ENCODE measurements at regions not wholly inside any gene's neighbourhood (a gene's known extent, or its start where the extent isn't known, plus 50 kb on each side); places are given as distances from the start of the nearest gene placed in this dataset.
"Not testable (repeated sequence)": the region's sequence is repeated elsewhere in the genome, so short reads cannot be mapped to it uniquely, and the experiment has no call there.

DNA sequence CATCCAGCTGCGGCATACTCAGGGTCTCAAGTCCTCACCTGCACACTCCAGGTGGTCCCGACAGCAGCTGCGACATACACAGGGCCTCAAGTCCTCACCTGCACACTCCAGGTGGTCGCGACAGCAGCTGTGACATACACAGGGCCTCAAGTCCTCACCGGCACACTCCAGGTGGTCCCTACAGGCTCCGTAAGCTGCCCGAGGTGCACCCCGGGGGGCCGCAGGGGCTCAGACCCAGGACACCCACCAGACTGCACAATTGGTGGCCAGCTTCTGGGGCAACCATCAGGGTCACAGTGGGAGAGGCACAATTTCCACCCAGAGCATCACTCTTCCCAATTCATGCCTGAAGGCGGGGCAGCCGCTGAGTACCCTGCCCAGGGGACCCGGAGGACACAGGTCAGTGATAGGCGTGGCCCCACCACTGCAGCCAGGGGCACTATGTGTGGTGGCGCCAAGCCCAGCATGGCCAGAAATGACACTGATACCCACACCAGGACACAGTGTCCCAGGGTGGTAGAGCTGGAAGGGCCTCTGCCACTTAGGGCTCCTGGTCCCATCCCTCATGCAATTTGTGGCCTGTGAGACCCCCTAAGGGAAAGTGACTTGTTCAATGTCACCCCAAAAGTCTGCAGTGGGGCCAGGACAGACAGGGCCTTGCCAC, 57.5 kb upstream of the ZNF469 start:
- Mint-ChIP-seq H3K9me3 (no peaks in the 10 kb centered on the region), H3K27ac (no peak overlapping the region), H3K4me3 (no peak overlapping the region), H3K36me3 (ENCODE audit: insufficient read depth in 2 of 2) (no peaks in the 10 kb centered on the region), H3K27me3 (ENCODE audit: low read depth) (no peaks in the 10 kb centered on the region), H3K4me1 (ENCODE audit: low read depth) (no peaks in the 10 kb centered on the region)
- DNase-seq = no peak
- ATAC-seq (replicated peaks in 1 of 2) = no peak

DNA sequence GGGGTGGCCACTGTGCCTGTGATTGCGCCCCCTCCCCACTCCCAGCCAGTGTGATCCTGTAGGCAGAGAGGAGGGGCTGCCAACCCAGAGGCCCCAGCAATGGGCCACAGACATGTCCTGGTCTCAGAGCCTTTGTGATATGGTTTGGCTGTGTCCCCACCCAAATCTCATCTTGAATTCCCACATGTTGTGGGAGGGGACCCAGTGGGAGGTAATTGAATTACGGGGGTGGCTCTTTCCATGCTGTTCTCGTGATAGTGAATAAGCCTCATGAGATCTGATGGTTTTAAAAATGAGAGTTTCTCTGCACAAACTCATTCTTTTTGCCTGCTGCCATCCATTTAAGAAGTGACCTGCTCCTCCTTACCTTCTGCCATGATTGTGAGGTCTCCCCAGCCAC, 56.8 kb upstream of the ZNF469 start:
- H3K27ac Mint-ChIP-seq = no peak overlapping the region
- ATAC-seq (replicated peaks in 1 of 2) (no peak), DNase-seq (no peak)
- H3K4me1 Mint-ChIP-seq (ENCODE audit: low read depth) = no peaks in the 10 kb centered on the region
- H3K9me3 Mint-ChIP-seq = no peaks in the 10 kb centered on the region
- H3K4me3 Mint-ChIP-seq = no peak overlapping the region
- no peaks in the 10 kb centered on the region for H3K27me3 Mint-ChIP-seq (ENCODE audit: low read depth)
- H3K36me3 Mint-ChIP-seq (ENCODE audit: insufficient read depth in 2 of 2) = no peaks in the 10 kb centered on the region

DNA sequence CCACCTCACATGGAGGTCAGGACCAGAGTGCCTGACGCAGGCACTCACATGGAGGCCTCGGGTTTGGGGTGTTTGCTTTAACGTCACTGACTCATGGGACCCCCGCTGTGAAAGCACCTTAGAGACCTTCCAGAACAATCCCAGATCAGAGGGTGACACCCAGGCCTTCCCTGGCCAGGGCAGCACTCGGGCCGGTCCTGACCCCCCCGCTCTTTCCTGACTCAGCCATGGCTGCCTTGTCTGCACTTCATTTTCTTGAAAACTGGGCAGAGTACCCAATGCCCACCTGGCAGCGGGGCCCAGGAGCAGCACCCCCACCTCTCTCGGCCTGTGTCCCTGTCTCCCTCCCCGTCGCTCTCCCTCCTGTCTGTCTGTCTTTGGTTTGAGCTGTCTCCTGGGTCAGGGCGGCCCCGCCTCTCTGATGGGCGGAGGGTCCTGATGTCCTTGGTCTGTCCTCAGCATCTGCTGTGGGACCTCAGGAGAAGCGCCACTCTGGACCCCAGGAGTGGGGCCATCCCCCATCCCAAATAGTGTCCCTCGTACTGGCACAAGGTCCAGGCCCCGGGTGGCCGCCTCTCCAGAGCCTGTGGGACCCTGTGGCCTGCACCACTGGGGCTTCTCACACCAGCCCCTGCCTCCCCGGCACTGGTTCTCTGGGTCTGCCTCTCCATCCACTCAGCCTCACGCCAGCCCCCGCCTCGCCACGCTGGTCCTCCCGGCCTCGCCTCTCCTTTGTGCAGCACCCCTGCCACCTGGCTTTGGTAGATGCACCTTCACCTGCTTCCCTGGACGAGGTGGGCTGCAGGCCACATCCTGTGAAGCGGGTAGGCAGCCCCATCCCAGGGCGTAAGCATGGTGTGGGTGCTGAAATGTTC, 55.9 kb upstream of the ZNF469 start:
- DNase-seq = no peak
- Mint-ChIP-seq H3K4me3 (no peak overlapping the region), H3K9me3 (no peaks in the 10 kb centered on the region), H3K36me3 (ENCODE audit: insufficient read depth in 2 of 2) (no peaks in the 10 kb centered on the region), H3K27me3 (ENCODE audit: low read depth) (no peaks in the 10 kb centered on the region), H3K4me1 (ENCODE audit: low read depth) (no peaks in the 10 kb centered on the region), H3K27ac (no peak overlapping the region)
- ATAC-seq (replicated peaks in 1 of 2) = no peak

DNA sequence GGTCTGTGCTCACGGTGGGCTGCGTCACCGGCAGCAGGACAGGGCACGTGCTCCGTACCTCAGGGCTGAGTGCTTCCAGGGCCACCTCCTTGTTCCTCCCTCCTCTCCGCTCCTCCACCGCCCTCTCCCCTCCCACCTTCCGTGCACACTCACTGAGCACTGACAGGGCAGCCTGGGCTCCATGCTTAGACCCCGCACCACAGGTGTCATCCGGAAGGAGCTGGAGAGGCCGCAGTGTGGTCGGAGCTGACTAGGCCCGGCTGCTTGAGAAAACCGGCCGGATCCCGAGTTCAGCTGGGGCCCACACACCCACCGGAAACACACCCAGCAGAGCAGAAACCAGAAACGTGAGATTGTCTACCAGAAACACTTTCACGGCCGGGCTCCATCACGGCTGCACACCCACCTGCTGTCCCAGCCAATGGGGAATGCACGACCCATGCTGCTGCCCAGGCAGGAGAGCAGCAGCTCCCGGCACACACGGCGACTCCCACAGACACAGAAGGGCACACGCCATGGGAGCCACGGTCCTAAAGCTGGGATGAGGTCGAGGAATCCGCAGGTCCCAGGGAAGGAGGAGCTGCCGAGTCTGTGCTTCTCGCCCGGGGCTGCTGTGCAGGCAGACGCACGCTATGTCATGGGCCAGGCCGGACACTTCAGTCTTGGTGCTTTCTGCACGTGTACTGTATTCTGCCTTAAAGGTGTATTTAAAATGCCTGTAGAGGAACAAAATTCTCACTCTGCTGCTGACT, 55.0 kb upstream of the ZNF469 start:
- no peaks in the 10 kb centered on the region for H3K27me3 Mint-ChIP-seq (ENCODE audit: low read depth)
- no peaks in the 10 kb centered on the region for H3K4me1 Mint-ChIP-seq (ENCODE audit: low read depth)
- ATAC-seq (replicated peaks in 1 of 2) (no peak), DNase-seq (no peak)
- no peaks in the 10 kb centered on the region for H3K9me3 Mint-ChIP-seq
- no peaks in the 10 kb centered on the region for H3K36me3 Mint-ChIP-seq (ENCODE audit: insufficient read depth in 2 of 2)
- no peak overlapping the region for H3K4me3 Mint-ChIP-seq
- no peak overlapping the region for H3K27ac Mint-ChIP-seq

DNA sequence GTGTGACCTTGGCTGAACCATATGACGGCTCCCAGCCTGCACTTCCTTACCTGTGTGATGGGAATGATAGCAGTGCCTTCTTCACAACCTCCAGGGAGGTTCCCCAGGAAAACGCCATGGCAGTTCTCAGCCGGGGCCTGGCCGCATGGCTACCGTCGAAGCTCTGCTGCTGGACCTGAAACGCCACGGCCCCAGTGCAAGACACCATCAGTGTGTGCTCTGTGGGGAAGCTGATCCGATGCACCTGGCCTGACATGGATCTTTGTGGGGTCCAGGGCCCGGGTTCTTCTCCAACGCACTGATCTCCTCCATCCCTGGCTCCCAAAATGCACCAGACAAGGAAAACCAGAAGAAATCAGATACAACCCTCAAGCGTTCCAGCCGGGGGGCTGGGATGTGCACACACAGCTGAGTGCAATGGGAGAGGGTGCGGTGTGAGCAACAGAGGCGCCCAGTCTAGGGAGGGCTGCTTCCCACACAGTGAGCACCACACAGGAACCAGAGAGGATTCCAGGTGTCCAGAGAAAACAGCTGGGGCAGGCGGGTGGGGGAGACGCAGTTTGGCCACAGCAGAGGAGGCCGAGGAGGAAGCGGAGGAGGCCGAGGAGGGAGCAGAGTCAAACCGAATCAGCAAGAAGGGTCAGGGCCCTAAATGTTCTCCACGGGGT, 54.3 kb upstream of the ZNF469 start:
- peaks cover 2% of the 10 kb centered on the region for H3K4me1 Mint-ChIP-seq (ENCODE audit: low read depth)
- no peak overlapping the region for H3K4me3 Mint-ChIP-seq
- no peaks in the 10 kb centered on the region for H3K36me3 Mint-ChIP-seq (ENCODE audit: insufficient read depth in 2 of 2)
- no peak for ATAC-seq (replicated peaks in 1 of 2)
- no peak for DNase-seq
- H3K9me3 Mint-ChIP-seq = no peaks in the 10 kb centered on the region
- H3K27me3 Mint-ChIP-seq (ENCODE audit: low read depth) = no peaks in the 10 kb centered on the region
- no peak overlapping the region for H3K27ac Mint-ChIP-seq

DNA sequence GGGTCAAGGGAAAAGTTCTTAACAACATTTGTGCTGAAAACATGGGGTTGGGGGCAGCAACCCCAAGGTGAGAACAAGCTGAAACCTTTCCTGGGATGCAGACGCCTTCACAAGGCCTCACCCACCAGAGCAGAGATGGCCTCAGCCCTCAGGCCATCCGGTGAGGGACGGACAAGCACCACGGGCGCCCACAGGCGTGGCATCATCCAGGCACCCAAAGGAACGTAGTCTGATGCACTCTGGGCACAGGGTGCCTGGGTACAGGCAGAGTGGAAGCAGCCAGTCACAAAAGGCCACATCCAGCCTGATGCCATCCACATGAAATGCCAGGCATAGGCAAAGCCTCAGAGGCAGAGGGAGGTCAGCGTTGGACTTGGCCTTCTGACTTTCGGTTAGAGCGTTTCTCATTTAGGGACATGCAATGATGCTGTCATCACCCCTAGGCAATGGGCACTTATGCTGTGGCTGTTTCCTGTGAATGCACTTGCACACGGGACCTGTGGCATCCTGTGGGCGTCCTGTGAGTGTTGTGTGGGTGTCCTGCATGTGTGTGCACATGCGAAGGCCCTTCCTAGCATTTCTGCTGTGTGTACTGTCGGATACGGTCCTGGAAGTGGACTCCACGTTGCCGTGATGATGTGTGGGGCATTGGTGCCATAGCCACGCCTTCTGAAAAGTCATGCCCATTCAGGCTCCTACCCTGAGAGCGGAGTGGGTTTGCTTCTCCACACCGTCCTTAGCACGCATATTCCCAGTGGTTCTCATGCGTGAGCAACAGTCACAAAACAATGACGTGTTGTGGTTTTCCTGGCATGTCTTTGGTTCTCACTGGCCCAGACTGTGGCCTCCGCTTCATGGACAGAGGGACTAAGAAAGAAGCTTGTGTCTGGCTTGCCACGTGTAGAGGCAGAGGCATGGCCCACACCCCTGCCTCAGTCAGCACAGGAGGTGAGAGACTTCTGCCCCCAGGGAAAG, 52.7 kb upstream of the ZNF469 start:
- DNase-seq = no peak
- H3K4me3 Mint-ChIP-seq = no peak overlapping the region
- H3K27me3 Mint-ChIP-seq (ENCODE audit: low read depth) = no peaks in the 10 kb centered on the region
- peaks cover 8% of the 10 kb centered on the region for H3K4me1 Mint-ChIP-seq (ENCODE audit: low read depth)
- no peaks in the 10 kb centered on the region for H3K36me3 Mint-ChIP-seq (ENCODE audit: insufficient read depth in 2 of 2)
- H3K27ac Mint-ChIP-seq = no peak overlapping the region
- ATAC-seq (replicated peaks in 1 of 2) = no peak
- no peaks in the 10 kb centered on the region for H3K9me3 Mint-ChIP-seq

DNA sequence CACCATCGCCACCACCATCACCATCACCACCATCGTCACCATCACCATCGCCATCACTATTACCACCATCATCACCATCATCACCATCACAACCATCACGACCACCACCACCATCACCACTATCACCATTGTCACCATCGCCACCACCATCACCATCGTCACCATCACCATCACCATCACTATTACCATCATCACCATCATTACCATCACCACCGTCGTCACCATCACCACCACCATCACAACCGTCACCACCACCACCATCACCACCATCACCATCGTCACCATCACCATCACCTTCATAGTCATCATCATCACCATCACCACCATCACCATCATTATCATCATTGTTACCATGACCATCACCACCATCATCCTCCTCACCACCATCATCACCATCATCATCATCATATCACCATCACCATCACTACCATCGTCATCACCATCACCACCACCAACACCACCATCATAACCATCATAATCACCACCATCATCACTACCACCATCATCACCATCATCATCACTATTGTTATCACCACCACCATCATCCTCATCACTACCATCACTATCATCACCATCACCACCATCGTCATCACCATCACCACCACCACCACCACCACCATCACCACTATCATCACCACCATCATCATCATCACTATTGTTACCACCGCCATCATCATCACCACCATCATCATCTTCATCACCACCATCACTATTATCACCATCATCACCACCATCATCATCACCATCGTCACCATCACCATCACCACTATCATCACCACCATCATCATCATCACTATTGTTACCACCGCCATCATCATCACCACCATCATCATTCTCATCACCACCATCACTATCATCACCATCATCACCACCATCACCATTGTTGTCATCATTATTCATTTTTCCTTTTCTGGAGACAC, 51.5 kb upstream of the ZNF469 start:
- Mint-ChIP-seq H3K27me3 (ENCODE audit: low read depth) (no peaks in the 10 kb centered on the region), H3K4me3 (no peak overlapping the region), H3K4me1 (ENCODE audit: low read depth) (peaks cover 8% of the 10 kb centered on the region), H3K27ac (no peak overlapping the region), H3K9me3 (peaks cover 0 to 3% of the 10 kb centered on the region in 2 donors), H3K36me3 (ENCODE audit: insufficient read depth in 2 of 2) (no peaks in the 10 kb centered on the region)
- DNase-seq (no peak), ATAC-seq (replicated peaks in 1 of 2) (no peak)

DNA sequence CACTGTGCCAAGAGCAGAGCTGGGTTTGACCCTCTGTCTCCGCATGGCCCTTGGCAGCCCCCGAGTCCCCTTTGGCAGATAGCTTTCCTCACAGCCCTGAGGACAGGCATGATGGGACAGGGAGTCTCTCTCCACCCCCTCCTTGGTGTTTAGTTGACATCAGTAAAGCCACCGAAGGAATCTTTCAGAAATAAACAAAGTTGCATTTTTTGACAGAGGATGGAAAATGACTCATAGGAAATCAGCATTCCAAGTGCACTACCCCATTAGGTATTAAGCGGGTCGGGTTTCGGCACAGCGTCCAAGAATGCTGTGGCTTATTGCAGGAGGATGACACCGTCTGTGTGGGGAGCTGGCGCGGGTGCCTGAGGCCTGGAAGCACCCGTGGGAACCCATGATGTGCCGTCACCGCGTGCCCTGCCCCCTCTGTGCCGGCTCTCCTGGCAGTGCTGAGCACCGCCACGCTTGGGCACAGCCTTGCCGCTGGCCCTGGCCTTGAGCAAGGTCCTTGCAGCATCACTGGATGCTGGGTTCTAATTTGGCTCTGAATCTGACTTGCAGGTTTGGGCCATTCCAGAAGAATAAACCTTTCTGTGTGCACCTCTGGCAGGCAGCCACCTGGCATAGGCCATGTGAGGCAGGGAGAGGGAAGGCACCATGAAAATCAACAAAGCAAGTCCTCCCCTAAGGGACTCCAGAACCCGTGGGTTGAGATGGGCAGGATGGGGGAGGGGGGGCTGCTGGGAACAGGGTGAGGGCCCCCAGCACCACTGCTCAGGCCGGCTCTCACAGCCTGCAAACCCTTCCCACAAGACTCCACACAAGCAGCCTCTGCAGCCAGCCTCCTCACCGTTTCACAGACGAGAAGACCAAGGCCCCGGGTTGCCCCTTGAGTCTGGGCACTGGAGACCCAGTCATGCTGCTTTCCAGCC, 50.5 kb upstream of the ZNF469 start:
- Mint-ChIP-seq H3K27me3 (ENCODE audit: low read depth) (no peaks in the 10 kb centered on the region), H3K4me1 (ENCODE audit: low read depth) (peaks cover 8% of the 10 kb centered on the region), H3K27ac (no peak overlapping the region), H3K9me3 (peaks cover 0 to 6% of the 10 kb centered on the region in 2 donors), H3K4me3 (no peak overlapping the region), H3K36me3 (ENCODE audit: insufficient read depth in 2 of 2) (no peaks in the 10 kb centered on the region)
- DNase-seq (no peak), ATAC-seq (replicated peaks in 1 of 2) (no peak)

DNA sequence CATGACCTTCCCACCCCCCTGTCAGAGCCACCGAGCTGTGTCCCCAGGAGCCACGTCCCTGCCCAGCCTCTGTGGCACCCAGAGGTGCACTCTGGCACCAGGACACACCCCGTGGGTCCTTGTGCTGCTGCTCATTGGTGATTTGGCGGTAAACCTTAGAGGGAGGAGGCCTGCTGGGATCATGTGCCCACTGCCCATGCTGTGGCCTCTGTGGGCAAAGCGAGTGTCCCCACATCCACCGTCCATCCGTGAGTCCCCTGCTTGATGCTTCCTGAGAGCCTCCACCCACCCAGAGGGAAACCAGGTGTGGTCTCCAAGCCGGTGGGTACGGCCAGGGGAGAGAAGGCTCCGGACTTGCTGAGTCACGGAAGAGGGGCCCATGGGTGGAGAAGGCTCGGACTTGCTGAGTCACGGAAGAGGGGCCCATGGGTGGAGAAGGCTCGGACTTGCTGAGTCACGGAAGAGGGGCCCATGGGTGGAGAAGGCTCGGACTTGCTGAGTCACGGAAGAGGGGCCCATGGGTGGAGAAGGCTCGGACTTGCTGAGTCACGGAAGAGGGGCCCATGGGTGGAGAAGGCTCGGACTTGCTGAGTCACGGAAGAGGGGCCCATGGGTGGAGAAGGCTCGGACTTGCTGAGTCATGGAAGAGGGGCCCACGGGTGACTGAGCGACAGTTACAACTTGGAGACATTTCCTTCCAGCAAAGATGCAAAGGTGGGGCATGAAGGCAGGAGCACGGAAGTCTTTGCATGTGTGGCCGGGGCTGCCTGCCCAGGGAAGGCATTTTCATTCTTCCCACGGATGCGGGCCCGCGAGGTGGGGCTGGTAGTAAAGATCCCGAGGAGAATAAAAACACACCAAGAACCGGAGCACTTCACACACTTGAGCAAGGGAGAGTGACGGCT, 49.6 kb upstream of the ZNF469 start:
- not testable (repeated sequence) for H3K27ac Mint-ChIP-seq; H3K4me1 Mint-ChIP-seq (ENCODE audit: low read depth); ATAC-seq (replicated peaks in 1 of 2); H3K27me3 Mint-ChIP-seq (ENCODE audit: low read depth); H3K36me3 Mint-ChIP-seq (ENCODE audit: insufficient read depth in 2 of 2); H3K9me3 Mint-ChIP-seq
- peak overlapping the region in 1 of 2 donors; percentile 4 for H3K4me3 Mint-ChIP-seq
- DNase-seq = peak in 1 of 2 donors; percentile 20
